Loucy (cell line): ENCODE measurements at regions not wholly inside any gene's neighbourhood (a gene's known extent, or its start where the extent isn't known, plus 50 kb on each side); places are given as distances from the start of the nearest gene placed in this dataset.

Experiments
- H2AFZ ChIP-seq: fragments of 200-600 bp; sonication (generic); 2 replicates; pipeline ENCODE4 v1.6.0; 2016; ENCODE audit warnings: antibody characterized with exemption, mild to moderate bottlenecking, low read length, moderate library complexity
- H3F3A ChIP-seq: fragments of 200-600 bp; 2 replicates; pipeline ENCODE4 v1.6.0; 2016; ENCODE audit warnings: antibody characterized with exemption, low read depth, mild to moderate bottlenecking
- H3K27me3 ChIP-seq: fragments of 200-600 bp; sonication (generic); 2 replicates; pipeline ENCODE4 v1.6.1; 2014; ENCODE audit warnings: low read length, mild to moderate bottlenecking; ENCODE audit not compliant: insufficient read depth, poor library complexity, severe bottlenecking
- H3K36me3 ChIP-seq: fragments of 200-600 bp; sonication (generic); 2 replicates; pipeline ENCODE4 v1.6.1; 2016; ENCODE audit warnings: low read length; ENCODE audit not compliant: insufficient read depth
- H3K4me1 ChIP-seq: fragments of 200-600 bp; sonication (generic); 2 replicates; pipeline ENCODE4 v1.5.1; 2014; ENCODE audit warnings: low read length, mild to moderate bottlenecking; ENCODE audit not compliant: insufficient read depth, poor library complexity, severe bottlenecking
- H3K4me2 ChIP-seq: fragments of 200-600 bp; sonication (generic); 2 replicates; pipeline ENCODE4 v1.6.0; 2014; ENCODE audit warnings: antibody characterized with exemption, low read length, low read depth, mild to moderate bottlenecking; ENCODE audit not compliant: poor library complexity, severe bottlenecking
- H3K4me3 ChIP-seq: fragments of 200-600 bp; sonication (generic); 2 replicates; pipeline ENCODE4 v1.5.1; 2014; ENCODE audit warnings: low read length, mild to moderate bottlenecking, mixed read lengths; ENCODE audit not compliant: poor library complexity, severe bottlenecking
- H3K79me2 ChIP-seq: fragments of 200-600 bp; sonication (generic); 2 replicates; pipeline ENCODE4 v1.6.1; 2014; ENCODE audit warnings: low read length; ENCODE audit not compliant: insufficient read depth
- H3K9ac ChIP-seq: fragments of 200-600 bp; sonication (generic); 2 replicates; pipeline ENCODE4 v1.6.0; 2014; ENCODE audit warnings: mild to moderate bottlenecking, low read depth, low read length, moderate library complexity; ENCODE audit not compliant: poor library complexity, severe bottlenecking
- H3K9me2 ChIP-seq: fragments of 200-600 bp; sonication (generic); replicated peaks from 2 replicates; pipeline ENCODE4 v1.6.1; 2016; ENCODE audit warnings: low read depth, low read length, mixed read lengths
- H3K9me3 ChIP-seq: fragments of 200-600 bp; sonication (generic); 2 replicates; pipeline ENCODE4 v1.6.1; 2014; ENCODE audit warnings: mild to moderate bottlenecking, antibody characterized with exemption, low read length, low read depth; ENCODE audit not compliant: insufficient read depth
- H4K20me1 ChIP-seq: fragments of 200-600 bp; sonication (generic); 2 replicates; pipeline ENCODE4 v1.6.0; 2014; ENCODE audit warnings: antibody characterized with exemption, low read length, mild to moderate bottlenecking; ENCODE audit not compliant: insufficient read depth, poor library complexity, severe bottlenecking
- CTCF ChIP-seq: fragments of 200-600 bp; sonication (generic); conservative IDR thresholded peaks from 2 replicates; pipeline ENCODE4 v1.5.1; 2014; ENCODE audit warnings: mild to moderate bottlenecking, antibody characterized with exemption, low read length
- EZH2phosphoT487 ChIP-seq: fragments of 200-600 bp; IDR thresholded peaks from 2 replicates; pipeline ENCODE4 v1.6.1; 2018; ENCODE audit warnings: antibody characterized with exemption, mild to moderate bottlenecking, moderate library complexity, borderline replicate concordance

- Histone ChIP-seq H3K36me3 (no peaks in the 10 kb centered on the region), H4K20me1 (no peaks in the 10 kb centered on the region), H3K79me2 (no peaks in the 10 kb centered on the region), H3K4me3 (no peak overlapping the region), H3K9me3 (0 out of 2 replicates have a peak, but pooled peaks cover 4% of the 10 kb centered on the region), H3F3A (no peaks in the 10 kb centered on the region), H2AFZ (no peak overlapping the region), H3K4me2 (no peak overlapping the region), H3K9ac (no peak overlapping the region), H3K27me3 (no peaks in the 10 kb centered on the region), H3K9me2 (no peaks in the 10 kb centered on the region), H3K4me1 (no peaks in the 10 kb centered on the region)
- TF ChIP-seq EZH2phosphoT487 (no peak), CTCF (no peak)
Observed at GRCh38 chr6:12635813-12636212, 80.8 kb upstream of the PHACTR1 start.

- Histone ChIP-seq H3K9me3 (0 out of 2 replicates have a peak, but pooled peaks cover 4% of the 10 kb centered on the region), H3F3A (no peaks in the 10 kb centered on the region), H3K4me3 (no peak overlapping the region), H3K27me3 (no peaks in the 10 kb centered on the region), H4K20me1 (no peaks in the 10 kb centered on the region), H3K4me1 (no peaks in the 10 kb centered on the region), H3K9ac (no peak overlapping the region), H2AFZ (no peak overlapping the region), H3K9me2 (no peaks in the 10 kb centered on the region), H3K79me2 (no peaks in the 10 kb centered on the region), H3K36me3 (no peaks in the 10 kb centered on the region), H3K4me2 (no peak overlapping the region)
- TF ChIP-seq CTCF (peak; percentile 49), EZH2phosphoT487 (no peak)
Observed at GRCh38 chr6:12636336-12636735, 80.2 kb upstream of the PHACTR1 start.

GRCh38 chr6:12637960-12638641 is 78.5 kb upstream of the PHACTR1 start:
- Histone ChIP-seq H3F3A (no peaks in the 10 kb centered on the region), H3K4me2 (no peak overlapping the region), H3K36me3 (no peaks in the 10 kb centered on the region), H3K9me3 (0 out of 2 replicates have a peak, but pooled peaks cover 4% of the 10 kb centered on the region), H4K20me1 (no peaks in the 10 kb centered on the region), H3K9ac (no peak overlapping the region), H3K27me3 (no peaks in the 10 kb centered on the region), H3K4me3 (no peak overlapping the region), H3K9me2 (no peaks in the 10 kb centered on the region), H3K4me1 (no peaks in the 10 kb centered on the region), H3K79me2 (no peaks in the 10 kb centered on the region), H2AFZ (no peak overlapping the region)
- TF ChIP-seq EZH2phosphoT487, result no peak
- peak; percentile 94 for TF ChIP-seq CTCF
